SKM-1 (cell line): ENCODE measurements at regions not wholly inside any gene's neighbourhood (a gene's known extent, or its start where the extent isn't known, plus 50 kb on each side); places are given as distances from the start of the nearest gene placed in this dataset.

Experiments
- DNase-seq: peaks from one replicate; lab custom pipeline; 2025; ENCODE audit not compliant: unreplicated experiment; lab: John Stamatoyannopoulos, UW

GRCh38 chr7:42858570-42858969, 53.3 kb downstream of the C7orf25 start:
- DNase-seq: no peak

DNA sequence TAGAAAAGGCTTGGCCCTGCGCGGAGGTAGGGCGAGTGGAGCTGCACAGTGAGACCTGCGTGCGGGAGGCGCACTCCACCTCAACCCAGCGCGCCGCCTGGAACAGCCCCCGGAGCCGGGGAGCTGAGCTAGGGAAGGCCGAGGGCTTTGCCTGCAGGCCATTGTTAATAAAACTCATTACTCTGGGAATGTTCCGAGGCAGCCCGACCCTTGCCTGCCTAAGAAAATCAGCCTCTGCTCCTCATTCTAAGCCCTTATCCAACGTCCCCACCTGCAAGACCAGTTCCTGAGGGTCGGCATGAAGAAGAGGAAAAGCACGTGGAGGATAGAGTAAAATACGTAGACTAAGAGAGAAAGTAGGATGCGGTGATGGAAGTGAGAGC, 55.3 kb downstream of the C7orf25 start:
- no peak for DNase-seq

GRCh38 chr7:42854571-42855118, 57.2 kb downstream of the C7orf25 start:
- no peak for DNase-seq

- no peak for DNase-seq
Measured at GRCh38 chr7:42852531-42852930, 59.3 kb downstream of the C7orf25 start.

DNA sequence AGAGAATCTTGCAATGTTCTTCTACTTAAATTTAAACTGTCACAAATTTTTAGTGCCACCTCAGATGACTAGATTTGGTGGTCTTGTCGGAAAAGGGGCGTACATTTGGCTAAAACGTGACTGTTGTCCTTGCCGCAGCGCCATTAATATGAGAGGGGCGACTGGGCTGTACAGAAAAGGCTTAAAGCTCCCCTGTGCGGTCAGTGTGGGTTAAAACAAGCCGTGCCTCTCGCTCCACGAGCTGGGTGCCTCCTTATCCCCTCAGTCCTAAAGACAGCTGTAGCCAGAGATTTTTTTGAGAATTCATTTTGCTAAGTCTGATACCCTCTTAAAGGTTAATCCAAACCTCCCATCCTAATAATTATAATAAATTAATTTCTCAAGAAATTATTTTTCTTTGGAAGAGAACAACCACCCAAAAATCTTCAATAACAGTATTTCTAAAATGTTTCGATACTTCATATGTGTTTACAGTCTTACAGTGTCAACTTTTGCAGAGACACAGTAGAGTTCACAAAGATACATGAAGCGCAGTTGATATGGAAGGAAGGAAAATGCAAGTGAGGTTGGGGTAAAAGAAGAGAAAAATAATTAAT, 68.6 kb downstream of the C7orf25 start:
- peak; percentile 65 for DNase-seq

DNA sequence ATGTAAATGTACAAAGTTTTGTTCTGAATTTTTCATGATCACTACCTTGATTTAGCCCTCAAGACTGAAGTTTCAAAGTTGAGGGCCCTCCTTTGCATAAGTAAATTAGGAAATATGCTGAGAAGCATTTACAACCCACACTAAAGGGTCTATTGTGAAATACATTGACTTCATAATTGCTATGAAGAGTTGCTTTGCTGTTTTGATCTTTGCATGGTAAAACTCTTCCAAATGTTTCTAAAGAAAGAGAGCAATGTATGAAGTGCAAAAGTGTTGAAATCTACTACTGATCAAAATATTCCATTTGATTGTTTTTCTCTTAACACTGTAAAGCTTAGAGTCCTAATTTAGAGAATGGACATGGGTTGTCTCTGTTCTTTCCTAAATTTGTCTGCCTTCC, 77.2 kb downstream of the C7orf25 start:
- no peak for DNase-seq

DNA sequence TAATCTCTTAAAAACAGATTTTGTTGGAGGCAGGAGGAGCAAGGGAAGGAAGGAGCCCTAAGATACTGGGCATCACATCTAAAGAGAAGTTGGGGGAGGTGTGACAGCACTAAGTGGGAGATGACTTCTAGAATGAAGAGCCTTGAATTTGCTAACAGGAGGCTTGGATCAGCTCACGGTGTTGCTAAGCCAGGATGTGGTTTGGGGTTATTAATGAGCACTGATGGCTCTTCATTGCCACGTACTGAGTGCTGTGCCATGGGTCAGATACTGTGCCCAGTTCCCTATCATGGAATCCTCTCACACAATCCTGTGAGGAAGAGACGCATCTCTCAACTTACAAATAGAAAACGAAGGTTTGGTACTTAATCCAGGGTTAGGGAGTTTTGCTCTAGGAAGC, 78.5 kb downstream of the C7orf25 start:
- no peak for DNase-seq

DNA sequence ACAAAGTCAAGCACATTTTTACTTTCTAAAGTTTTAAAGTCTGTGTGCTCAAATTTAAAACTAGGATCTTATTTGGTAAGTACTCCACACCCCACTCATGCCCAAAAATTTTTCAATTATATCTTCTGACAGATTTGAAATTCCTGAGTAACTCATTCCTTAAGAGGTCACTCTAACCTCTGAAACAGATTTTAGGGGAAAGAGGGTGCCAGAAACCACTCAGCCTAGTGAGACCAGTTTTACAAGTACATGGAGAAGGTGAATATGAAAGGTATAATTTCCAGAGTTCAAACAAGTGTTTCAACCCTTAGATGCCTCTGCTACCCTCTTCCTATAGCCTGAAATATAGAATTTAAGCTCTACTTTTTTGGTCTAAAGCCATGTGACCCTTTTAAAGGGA, 79.2 kb downstream of the C7orf25 start:
- DNase-seq: no peak

- DNase-seq: no peak
Measured at GRCh38 chr7:42831718-42832522, 80.0 kb downstream of the C7orf25 start.

DNA sequence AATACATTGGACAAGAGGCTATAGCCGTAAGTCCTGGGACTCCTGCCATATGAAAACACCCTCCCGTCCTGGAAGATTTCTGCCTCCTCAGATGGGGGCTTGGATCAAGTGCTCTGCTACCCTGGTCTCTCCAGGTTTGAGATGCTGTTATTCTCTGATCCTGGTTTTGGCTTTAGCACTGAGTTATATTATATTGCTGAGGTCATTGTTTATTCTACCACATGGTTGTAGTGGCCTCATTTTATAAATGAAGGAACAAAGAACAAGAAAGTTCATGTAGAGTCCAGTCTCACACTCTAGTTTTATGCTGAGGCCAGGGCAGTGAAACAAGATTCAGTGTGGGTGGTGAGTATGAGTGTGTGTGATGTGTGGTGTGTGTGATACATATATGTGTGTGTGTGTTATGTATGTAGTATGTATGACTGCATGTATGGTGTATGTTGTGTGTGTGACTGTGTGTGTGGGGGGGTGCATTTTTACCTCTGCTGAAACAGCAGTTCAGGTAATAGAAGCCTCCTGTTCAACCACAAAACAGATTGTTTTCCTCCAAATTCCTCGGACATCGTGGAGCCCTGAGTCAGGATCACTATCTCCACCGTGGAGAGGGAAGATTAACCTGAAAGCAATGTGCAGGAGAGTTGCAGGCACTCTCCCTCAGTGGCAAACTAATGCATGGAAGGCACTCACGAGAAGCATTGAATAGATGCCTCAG, 80.7 kb downstream of the C7orf25 start:
- no peak for DNase-seq

GRCh38 chr7:42812779-42813178, 99.1 kb downstream of the C7orf25 start:
- no peak for DNase-seq

- no peak for DNase-seq
Measured at GRCh38 chr7:42805601-42806000, 106.3 kb downstream of the C7orf25 start.

DNA sequence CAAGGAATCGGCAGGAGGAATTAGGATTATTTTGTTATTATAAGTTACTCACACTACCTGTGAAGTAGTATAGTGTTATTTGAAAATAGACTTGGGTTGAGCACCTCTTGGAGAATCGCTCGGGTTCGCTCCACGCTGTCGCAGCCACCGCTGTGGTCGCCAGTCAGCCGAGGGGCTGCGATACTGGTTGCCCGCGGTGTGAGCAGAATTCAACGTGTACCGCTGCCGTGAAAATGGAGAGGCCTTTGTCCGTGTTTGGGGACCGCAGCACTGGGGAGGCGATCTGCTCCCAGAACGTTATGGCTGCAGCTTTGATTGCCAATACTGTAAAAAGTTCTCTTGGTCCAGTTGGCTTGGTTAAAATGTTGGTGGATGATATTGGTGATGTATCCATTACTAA, 117.2 kb downstream of the C7orf25 start:
- DNase-seq: no peak

DNA sequence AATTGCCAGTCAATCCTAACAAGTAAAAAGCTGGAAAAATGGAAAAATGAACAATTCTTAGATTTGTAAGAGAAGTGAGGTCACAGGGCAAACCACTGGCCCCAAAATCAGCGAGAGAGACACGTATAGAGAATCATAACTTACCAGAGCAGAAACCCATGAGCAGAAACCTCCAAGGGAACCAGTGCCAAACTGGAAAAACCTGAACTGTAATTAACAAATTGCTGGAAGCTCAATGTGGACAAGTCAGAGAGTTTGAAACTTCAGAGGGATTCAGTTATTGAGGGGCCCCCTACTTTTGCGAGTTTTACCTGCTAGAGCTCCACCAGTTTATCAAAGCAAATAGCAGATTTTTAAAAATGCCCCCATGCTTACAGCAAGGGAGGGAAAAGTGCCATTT, 119.0 kb downstream of the C7orf25 start:
- no peak for DNase-seq

- DNase-seq: no peak
Measured at GRCh38 chr7:42790196-42790595, 121.7 kb downstream of the C7orf25 start.

GRCh38 chr7:42774436-42774835, 137.4 kb downstream of the C7orf25 start:
- DNase-seq: no peak

DNA sequence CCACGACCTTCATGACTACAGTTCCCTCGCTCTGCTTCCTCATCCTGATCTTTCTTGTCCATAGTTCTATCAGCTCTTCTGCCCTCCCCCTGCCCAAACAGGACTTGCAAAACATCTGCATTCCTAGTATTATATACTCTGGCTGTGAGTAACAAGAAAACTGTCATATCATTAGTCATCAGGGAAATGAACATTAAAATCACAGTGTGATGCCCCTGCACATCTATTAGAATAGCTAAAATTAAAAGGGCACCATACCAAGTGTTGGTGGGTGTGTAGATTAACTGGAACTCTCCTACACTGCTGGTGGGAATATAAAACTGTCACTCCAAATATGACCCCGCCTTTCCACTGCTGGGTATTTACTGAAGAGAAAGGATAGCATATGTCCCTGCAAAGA, 141.8 kb downstream of the C7orf25 start:
- DNase-seq: no peak

DNA sequence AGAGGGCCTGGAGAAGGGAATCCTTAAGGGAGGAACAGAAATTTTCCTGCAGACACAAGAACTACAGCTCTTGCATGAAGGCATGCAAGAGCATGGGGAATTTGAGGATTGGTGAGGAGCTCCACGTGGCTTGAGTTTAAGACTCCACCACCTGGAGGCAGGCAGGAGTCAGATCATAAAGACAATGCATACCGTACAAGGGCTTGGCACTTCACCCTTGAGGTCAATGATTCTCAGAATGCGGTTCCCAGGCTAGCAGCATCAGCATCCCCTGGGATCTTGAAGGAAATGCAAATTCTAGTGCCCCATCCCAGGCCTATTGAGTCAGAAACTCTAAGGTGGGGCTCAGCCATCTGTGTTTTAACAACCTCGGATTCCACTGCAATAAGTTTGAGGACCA, 143.8 kb downstream of the C7orf25 start:
- no peak for DNase-seq

DNA sequence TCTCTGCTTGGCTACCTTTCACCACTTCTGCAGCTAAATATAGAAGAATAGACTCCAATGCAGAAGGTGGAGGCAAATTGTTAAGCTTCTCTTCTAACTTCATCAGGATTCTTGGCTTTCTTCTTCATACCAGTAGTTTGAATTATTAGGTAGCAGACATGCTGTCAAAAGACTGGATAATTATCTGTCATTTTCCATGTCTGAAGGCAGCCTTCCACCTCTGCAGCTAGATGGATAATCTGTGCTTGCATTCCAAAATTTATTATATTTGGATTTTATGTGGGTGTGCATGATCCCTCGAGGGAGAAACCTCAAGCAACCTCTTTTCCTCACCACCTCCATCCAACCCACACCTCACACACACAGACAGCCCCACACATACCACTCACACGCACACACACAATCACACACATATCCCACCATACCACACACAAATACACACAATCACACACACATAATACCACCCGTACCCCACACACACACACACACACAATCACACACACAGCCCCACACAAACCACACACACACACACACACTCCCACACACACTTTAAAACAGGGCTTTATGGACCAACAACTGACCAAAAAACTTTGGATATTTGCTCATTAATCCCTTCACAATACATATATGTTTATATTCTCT, 145.0 kb downstream of the C7orf25 start:
- no peak for DNase-seq

DNA sequence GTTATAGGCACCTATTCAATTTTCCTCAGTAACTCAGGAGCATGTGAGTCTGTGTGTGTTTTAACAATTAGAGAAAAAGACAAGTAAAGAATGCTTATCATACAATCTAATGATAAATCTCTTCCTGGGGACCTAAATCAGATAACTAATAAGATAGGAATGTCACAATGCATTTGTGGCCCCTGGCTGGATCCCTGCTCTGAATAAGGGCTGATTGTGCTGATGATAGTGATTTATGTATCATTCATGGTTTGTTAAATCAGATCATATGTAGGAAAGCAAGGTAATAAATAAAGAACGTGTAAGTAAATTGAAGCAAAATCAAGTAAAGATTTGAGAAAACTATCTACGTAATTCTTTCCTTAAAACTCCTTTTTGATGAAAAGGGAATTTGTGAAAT, 145.9 kb downstream of the C7orf25 start:
- DNase-seq: no peak

- DNase-seq: no peak
Measured at GRCh38 chr7:42763137-42763551, 148.7 kb downstream of the C7orf25 start.
